ENCODE measurements at regions not wholly inside any gene's neighbourhood (a gene's known extent, or its start where the extent isn't known, plus 50 kb on each side); places are given as distances from the start of the nearest gene placed in this dataset.

- H3K79me2 ChIP-seq (ENCODE audit: insufficient read depth, low read length) = no peaks in the 10 kb centered on the region
- no peak overlapping the region for H3K9ac ChIP-seq (ENCODE audit: insufficient read depth, low read depth, low read length)
- BruUV-seq (replicated peaks) = no TSS peak
- intact Hi-C loops (cut with micrococcal nuclease; ENCODE audit: unreplicated experiment) = no loop called here
- peaks cover 68% of the 10 kb centered on the region for H3K9me3 ChIP-seq (ENCODE audit: low read length)
- no peaks in the 10 kb centered on the region for H4K20me1 ChIP-seq (ENCODE audit: insufficient read depth, low read length)
- DNase-seq (ENCODE audit: low spot score) = no peak
- H3K27me3 ChIP-seq (ENCODE audit: control insufficient read depth in 1 of 2, insufficient read depth in 2 of 2, low read length in 2 of 2) = no peaks in the 10 kb centered on the region
- no peaks in the 10 kb centered on the region for H3K4me1 ChIP-seq (ENCODE audit: insufficient read depth, low read length)
- no peak overlapping the region for H3K4me3 ChIP-seq (replicated peaks in 1 of 3; ENCODE audit: insufficient read depth in 1 of 3, low read depth in 2 of 3, low read length in 3 of 3)
- no peaks in the 10 kb centered on the region for H3K36me3 ChIP-seq (replicated peaks in 1 of 2; ENCODE audit: control insufficient read depth in 1 of 2, insufficient read depth in 2 of 2, low read length in 2 of 2)
- no peak overlapping the region for H3K27ac ChIP-seq (ENCODE audit: extremely low read length, insufficient read depth, low read length)
- FAIRE-seq = no peak
- CTCF ChIA-PET (ENCODE audit: low intra/inter-chr PET ratio, low total read pairs) = no interaction called here
- TF ChIP-seq ZBTB14 (CRISPR knock-in tag; IDR thresholded peaks at IDR 0.05) (no peak), ZNF644 (CRISPR knock-in tag; IDR thresholded peaks at IDR 0.05; ENCODE audit: low read depth) (no peak), ZNF552 (CRISPR knock-in tag; IDR thresholded peaks at IDR 0.05; ENCODE audit: borderline replicate concordance) (no peak), MTA3 (CRISPR knock-in tag; IDR thresholded peaks at IDR 0.05) (no peak), ZNF451 (CRISPR knock-in tag; IDR thresholded peaks at IDR 0.05) (no peak), CC2D1A (CRISPR knock-in tag; IDR thresholded peaks at IDR 0.05) (no peak), TOE1 (CRISPR knock-in tag; IDR thresholded peaks at IDR 0.05) (no peak), RXRA (CRISPR knock-in tag; IDR thresholded peaks at IDR 0.05) (no peak)
- POLR2A ChIA-PET = no interaction called here
- no peak overlapping the region for H2AFZ ChIP-seq (ENCODE audit: low read length)
- in situ Hi-C loops (cut with HindIII; ENCODE audit: extremely low pct_ligation_motif_present, low pct_unique_long_range_greater_than_20kb) = no loop called here
- no peak overlapping the region for H3K4me2 ChIP-seq (ENCODE audit: low read depth, low read length)
- no peak for ATAC-seq
These were observed 871.4 kb upstream of the PRMT6 start for GRCh38 chr1:106185089-106185488.

- no peaks in the 10 kb centered on the region for H3K27me3 ChIP-seq (ENCODE audit: control insufficient read depth in 1 of 2, insufficient read depth in 2 of 2, low read length in 2 of 2)
- TF ChIP-seq GATAD1 (CRISPR knock-in tag; IDR thresholded peaks at IDR 0.05) (no peak), GFI1 (CRISPR knock-in tag; IDR thresholded peaks at IDR 0.05; ENCODE audit: borderline replicate concordance) (no peak), KMT2B (CRISPR knock-in tag; IDR thresholded peaks at IDR 0.05) (no peak), POGK (CRISPR knock-in tag; conservative IDR thresholded peaks at IDR 0.05) (no peak), GLI4 (CRISPR knock-in tag; IDR thresholded peaks at IDR 0.05; ENCODE audit: borderline replicate concordance) (no peak), FOXM1 (CRISPR knock-in tag; IDR thresholded peaks at IDR 0.05) (no peak), ZNF335 (CRISPR knock-in tag; IDR thresholded peaks at IDR 0.05) (no peak), ZNF367 (CRISPR knock-in tag; IDR thresholded peaks at IDR 0.05; ENCODE audit: borderline replicate concordance) (no peak), HNF1B (CRISPR knock-in tag; IDR thresholded peaks at IDR 0.05) (no peak), ZNF484 (CRISPR knock-in tag; IDR thresholded peaks at IDR 0.05; ENCODE audit: borderline replicate concordance, low read depth) (no peak)
- no peak overlapping the region for H2AFZ ChIP-seq (ENCODE audit: low read length)
- ChIA-PET POLR2A (no interaction called here), CTCF (ENCODE audit: low intra/inter-chr PET ratio, low total read pairs) (no interaction called here)
- FAIRE-seq (no peak), ATAC-seq (no peak), DNase-seq (ENCODE audit: low spot score) (no peak)
- H3K9me3 ChIP-seq (ENCODE audit: low read length) = peaks cover 83% of the 10 kb centered on the region
- H4K20me1 ChIP-seq (ENCODE audit: insufficient read depth, low read length) = no peaks in the 10 kb centered on the region
- no TSS peak for BruUV-seq (replicated peaks)
- H3K79me2 ChIP-seq (ENCODE audit: insufficient read depth, low read length) = no peaks in the 10 kb centered on the region
- H3K4me3 ChIP-seq (replicated peaks in 1 of 3; ENCODE audit: insufficient read depth in 1 of 3, low read depth in 2 of 3, low read length in 3 of 3) = no peak overlapping the region
- no peak overlapping the region for H3K4me2 ChIP-seq (ENCODE audit: low read depth, low read length)
- H3K36me3 ChIP-seq (replicated peaks in 1 of 2; ENCODE audit: control insufficient read depth in 1 of 2, insufficient read depth in 2 of 2, low read length in 2 of 2) = no peaks in the 10 kb centered on the region
- intact Hi-C loops (cut with micrococcal nuclease; ENCODE audit: unreplicated experiment) (no loop called here), in situ Hi-C loops (cut with HindIII; ENCODE audit: extremely low pct_ligation_motif_present, low pct_unique_long_range_greater_than_20kb) (no loop called here)
- H3K27ac ChIP-seq (ENCODE audit: extremely low read length, insufficient read depth, low read length) = no peak overlapping the region
- no peak overlapping the region for H3K9ac ChIP-seq (ENCODE audit: insufficient read depth, low read depth, low read length)
- no peaks in the 10 kb centered on the region for H3K4me1 ChIP-seq (ENCODE audit: insufficient read depth, low read length)
- 0% methylated on average over 2 of the region's 2 CpGs for WGBS (ENCODE audit: low lambda C conversion rate)
These were observed 866.7 kb upstream of the PRMT6 start for GRCh38 chr1:106189780-106190179.
